SW480 (cell line): ENCODE measurements at regions not wholly inside any gene's neighbourhood (a gene's known extent, or its start where the extent isn't known, plus 50 kb on each side); places are given as distances from the start of the nearest gene placed in this dataset.

Source experiments
- DNase-seq: peaks from one replicate; pipeline ENCODE4 v3.0.0-alpha.2; 2016; ENCODE audit warnings: low spot score

GRCh38 chr5:130324953-130325671 lies 420.8 kb downstream of the CHSY3 start:
- DNase-seq: no peak

DNA sequence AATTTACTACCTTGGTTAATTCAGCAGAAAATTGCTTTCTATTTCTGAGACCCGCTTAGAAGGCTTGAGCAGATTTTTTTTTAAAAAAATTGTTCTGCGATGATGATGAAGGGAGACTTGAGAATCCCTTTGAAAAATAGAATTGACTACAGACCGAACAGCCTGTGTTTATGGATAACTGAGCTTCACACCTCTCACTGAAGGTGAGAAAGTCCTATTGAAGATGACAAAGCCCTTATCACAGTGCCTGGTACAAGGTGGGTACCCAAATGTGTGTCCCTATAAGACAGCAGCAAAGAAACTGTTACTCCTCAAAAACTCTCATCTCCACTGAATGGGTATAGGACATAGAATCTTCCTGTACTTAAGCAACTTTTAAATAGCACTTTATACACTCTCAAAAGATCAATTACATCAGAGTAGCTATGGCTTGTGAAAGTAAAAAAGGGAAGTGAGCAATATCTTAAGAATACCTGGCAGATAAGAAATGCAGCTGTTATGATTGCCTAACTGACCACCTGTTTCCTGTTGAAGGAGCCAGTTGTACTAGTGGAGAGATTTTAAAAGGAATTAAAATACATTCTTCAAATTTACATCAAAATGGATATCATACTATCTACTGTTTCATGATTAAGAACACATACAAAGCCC lies 419.7 kb downstream of the CHSY3 start:
- no peak for DNase-seq

DNA sequence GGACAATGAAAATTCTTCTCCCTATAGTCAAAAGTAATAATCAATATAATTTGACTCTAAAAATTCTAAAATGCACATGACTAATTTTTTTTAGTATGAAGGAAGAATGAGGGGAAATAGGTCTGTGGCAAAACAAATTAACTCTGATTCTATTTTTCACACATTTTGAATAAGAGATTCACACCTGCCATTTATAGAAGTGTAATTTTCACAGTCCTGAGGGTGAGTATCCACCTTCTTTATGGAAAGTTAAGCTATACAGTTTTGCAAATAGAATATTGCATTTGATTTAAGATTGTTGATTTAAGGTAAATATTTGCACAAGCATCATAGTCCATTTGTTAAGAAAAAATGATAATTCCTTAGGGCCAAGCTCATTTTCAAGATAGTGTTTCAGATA lies 417.7 kb downstream of the CHSY3 start:
- no peak for DNase-seq

GRCh38 chr5:130316971-130317680 lies 412.9 kb downstream of the CHSY3 start:
- DNase-seq: no peak

- no peak for DNase-seq
Observed at GRCh38 chr5:130295235-130295634, 391.0 kb downstream of the CHSY3 start.

DNA sequence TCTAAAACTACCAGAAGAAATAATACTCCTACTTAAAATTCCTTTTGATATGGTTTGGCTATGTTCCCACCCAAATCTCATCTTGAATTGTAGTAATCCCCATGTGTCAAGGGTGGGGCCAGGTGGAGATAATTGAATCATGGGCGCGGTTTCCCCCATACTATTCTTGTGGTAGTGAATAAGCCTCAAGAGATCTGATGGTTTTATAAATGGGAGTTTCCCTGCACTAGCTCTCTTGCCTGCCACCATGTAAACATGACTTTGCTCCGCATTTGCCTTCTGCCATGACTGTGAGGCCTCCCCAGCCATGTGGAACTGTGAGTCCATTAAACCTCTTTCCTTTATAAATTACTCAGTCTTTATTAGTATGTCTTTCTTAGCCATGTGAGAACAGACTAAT lies 390.5 kb downstream of the CHSY3 start:
- peak; percentile 41 for DNase-seq

GRCh38 chr5:130290219-130290618 lies 386.0 kb downstream of the CHSY3 start:
- DNase-seq: no peak

- no peak for DNase-seq
Observed at GRCh38 chr5:130289132-130290088, 385.1 kb downstream of the CHSY3 start.

DNA sequence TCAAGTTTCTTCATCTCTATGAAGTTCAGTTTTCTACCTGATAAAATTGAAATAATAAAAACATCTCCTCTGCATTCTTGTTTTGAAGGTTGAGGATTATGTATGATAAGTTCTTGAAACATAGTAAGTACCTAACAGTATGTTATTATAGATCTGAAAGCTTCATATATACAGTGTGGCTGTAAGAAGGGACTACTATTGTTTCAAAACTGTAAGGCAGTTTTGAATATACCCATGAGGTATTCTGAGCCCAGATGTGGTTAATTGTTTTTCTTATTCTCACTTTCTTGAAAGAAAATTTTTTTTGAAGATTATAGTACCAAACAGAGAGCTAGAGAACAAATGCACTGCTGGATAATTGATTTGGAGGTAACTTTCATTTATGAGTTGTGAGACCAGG lies 383.2 kb downstream of the CHSY3 start:
- no peak for DNase-seq

GRCh38 chr5:130286971-130287370 lies 382.7 kb downstream of the CHSY3 start:
- DNase-seq: no peak

DNA sequence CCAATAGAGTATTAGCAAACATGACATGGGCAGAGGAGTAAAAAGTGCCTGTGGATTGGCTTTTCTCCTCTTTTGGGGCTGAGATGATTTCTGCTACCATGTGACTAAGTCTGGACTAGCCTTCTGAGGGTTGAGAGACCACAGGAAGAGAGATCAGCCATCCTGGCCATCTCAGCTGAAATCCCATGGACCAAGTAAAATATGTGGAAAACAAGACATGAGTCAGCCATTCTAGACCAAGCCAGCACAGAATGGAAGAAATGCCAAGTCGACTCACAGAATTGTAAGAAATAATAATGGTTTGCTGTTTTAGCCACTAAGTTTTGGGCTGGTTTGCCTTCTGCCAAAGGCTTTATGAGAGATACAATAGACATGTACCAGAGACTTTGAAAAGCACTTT lies 377.8 kb downstream of the CHSY3 start:
- DNase-seq: no peak

DNA sequence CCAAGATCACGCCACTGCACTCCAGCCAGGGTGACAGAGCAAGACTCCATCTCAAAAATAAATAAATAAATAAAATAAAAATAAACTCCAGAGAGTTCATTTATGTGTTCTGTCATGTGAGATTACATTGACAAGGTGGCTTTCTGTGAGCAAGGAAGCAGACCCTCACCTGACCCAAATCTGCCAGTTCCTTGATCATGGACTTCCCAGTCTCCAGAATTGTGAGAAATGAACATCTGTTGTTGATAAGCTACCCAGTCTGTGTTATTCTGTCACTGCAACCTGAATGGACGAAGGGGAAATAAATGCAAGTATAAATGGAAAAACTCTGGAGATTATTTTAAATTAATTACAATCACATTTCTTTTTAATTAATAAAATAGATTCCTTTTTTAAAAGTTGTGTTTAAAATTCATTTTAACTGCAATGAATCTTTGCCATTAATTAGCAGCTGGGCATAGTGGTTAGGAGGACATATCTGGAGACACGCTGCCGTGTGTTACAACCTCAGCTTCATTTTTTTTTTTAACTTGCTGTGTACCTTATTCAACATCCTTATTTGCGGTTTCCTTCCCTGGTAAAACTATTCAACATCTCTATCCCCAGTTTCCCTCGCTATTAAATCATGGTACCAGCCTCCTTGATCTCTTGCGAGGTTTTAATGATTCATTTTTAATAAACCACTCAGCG lies 376.4 kb downstream of the CHSY3 start:
- no peak for DNase-seq

DNA sequence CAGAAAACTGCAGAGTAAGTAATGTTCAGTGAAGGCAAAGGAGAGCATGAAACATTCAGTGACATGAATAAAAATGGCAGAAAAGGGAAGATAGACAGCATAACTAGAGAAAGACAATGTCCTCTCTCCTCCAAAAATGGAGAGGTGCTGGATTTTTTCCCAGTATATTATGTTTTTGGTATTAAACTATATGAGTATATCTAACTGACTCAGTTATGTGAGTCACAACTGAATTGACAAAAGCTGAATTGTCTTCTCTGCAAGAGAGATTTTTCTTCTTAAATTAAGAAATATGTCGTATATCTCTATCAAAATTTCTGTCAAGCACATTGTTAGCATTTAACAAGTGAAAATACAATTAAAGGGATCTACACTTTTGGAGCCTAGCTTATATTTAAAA lies 375.1 kb downstream of the CHSY3 start:
- DNase-seq: no peak

DNA sequence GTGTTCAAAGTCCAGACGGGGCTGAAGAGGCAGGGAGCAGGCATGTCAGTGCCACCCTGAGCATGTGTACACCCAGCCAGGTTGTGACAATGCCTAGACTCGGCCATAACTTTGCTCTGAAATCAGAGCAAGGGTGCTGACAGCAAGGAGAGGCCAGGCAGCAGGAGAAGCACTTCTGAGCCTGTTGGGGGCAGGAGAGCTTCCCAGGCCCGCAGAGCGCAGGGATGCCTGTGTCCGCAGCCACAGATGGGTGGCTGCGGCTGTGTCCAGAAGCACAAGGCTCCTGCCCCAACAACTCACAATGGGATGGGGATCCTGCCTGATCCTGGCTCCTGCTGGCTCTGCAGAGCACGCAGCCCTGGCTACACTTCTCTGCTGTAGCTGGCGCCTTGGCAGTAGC lies 373.9 kb downstream of the CHSY3 start:
- DNase-seq: no peak

DNA sequence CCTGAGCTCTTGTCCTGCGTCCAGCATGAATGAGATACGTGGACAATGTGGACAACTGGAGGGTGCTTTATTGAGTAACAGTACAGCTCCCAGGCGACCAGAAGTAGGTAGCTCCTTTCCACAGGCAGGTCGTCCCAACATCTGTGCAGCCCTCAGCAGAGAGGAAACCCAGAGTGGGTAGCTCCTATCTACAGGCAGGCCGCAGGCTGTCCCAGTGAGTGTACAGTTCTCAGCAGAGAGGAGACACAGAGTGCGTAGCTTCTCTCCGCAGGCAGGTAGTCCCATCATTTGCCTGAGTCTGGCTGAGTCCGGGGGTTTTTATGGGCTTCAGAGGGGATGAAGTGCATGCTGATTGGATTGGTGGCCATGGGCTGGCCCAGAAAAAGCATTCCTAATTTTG lies 373.3 kb downstream of the CHSY3 start:
- no peak for DNase-seq

DNA sequence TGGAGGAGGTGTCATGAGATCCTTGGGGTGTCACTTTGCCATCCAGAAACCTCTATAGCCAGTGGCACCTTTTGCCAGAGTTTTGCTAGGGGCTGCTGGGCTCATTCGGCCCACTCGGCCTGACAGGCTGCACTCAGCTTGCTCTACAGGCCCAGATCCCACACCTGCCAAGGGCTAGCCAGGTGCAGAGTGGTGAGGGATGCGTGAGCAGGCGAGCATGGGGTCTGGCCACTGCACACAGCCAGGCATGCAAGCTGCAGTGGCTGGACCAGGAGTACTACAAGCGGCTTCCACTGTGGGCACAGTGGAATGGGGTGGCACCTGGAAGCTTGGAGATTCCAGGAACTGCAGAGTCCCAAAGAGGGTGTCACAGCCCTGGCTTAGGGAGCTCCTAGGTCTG lies 372.7 kb downstream of the CHSY3 start:
- DNase-seq: no peak

GRCh38 chr5:130272837-130273236 lies 368.6 kb downstream of the CHSY3 start:
- DNase-seq: no peak

DNA sequence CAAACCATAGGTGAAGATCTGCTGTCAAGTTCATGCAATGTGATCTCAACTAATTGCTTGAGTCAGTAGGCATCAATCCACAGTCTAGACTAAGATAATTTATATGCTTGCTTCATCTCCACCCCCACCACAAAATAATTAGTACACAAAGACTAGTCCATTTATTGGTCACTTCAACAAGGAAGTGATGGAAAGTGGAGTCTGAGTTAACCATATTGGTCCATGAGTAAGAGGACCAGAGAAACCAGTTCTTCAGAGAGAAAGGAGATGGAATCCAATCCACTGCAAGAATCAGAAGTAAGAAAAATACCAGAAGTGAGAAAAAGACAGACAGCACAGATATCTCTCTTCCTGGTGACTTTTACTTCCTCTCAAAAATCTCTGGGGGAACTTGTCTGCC lies 366.5 kb downstream of the CHSY3 start:
- no peak for DNase-seq

DNA sequence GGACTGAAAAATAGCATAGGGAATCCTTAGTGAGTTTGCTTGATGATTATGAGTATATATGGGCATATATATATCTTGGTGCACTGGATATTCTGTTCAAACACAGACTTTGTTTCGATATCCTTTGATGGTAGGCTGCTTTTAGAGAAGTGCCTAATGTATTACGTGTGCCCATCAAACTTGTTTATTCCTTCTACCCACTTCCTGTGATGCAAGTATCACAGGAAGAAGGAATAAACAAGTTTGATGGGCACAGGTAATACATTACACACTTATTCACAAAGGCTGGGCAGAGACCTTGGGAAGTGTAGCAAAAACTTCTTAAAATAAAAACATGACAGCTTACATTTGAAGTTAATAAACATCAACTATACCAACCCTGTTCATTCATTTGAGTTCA lies 364.2 kb downstream of the CHSY3 start:
- DNase-seq: no peak

DNA sequence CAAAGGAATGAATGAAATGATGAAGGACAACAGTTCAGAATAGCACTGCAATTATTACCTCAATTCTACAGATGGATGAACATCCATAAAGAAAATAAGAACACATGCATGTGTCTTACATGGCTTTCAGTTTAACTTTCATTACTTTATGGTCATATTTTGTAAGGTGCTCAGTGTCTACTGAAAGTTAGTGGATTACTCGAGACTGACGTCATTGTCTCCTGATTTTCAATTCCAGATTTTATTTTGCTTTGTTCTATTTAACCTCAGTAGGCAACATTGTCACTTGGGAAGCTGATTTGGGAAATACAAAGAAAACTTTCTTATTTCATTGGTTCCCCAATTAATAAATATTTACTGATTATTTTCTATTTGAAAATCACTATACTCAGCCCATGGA lies 363.7 kb downstream of the CHSY3 start:
- no peak for DNase-seq

DNA sequence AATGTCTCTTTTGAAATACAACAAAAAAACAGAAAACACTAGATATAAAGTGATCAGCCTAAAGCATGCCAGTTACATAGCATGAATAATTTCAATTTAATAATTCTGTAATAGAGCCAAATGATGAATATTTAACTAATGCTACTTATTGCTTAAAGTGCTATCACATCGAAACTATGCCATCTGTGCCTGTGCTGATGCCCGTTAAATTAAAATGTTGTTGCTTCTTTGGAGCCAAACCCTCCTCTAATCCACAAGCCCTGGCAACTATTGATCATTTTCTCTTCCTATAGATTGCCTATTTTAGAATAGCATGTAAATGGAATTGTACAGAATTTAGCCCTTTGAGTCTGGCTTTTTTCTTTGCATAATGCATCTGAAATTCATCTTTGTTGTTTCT lies 356.2 kb downstream of the CHSY3 start:
- DNase-seq: no peak

DNA sequence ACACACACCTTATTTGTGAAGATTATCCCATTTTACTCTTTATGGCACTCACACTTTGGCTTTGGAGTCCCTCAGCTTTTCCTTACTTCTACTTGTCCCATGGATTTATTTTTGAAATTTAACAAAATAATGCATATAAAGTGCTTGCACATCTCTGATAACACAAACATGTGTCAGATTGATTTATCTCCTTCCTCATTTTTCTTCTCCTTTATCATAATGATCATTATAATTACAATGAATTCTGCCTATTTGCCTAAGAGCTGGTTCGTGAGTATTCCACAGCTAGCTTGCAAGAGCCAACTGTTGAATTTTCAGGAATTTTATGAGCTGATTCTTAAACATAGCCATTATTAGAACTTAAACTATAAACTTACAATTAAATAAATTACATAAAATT lies 347.7 kb downstream of the CHSY3 start:
- DNase-seq: no peak
